ENCODE measurements at regions not wholly inside any gene's neighbourhood (a gene's known extent, or its start where the extent isn't known, plus 50 kb on each side); places are given as distances from the start of the nearest gene placed in this dataset.
A peak's percentile ranks its signal among the peaks of the same experiment; 100 is the strongest.
"Not testable (repeated sequence)": the region's sequence is repeated elsewhere in the genome, so short reads cannot be mapped to it uniquely, and the experiment has no call there.

DNA sequence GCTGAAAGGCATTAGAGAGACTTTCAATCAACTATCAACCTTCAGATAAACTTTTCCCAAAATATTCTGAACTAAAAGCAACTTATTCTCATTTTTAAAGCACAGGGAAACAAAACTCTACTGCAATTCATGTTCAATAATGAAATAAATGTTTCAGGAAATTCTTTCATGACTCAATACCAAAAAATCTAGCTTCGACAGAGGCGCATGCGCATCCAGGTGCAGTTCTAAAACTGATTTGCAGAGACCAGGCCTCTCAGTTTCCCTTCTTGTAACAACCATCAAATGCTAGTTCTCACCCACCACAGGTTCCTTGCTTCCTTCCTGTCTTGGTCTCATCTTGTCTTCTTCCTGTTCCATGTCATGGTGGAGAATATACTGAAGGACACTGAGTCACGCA is 55.3 kb upstream of the NRBF2 start:
- DNase-seq (ENCODE audit: low read depth) = no peak

DNA sequence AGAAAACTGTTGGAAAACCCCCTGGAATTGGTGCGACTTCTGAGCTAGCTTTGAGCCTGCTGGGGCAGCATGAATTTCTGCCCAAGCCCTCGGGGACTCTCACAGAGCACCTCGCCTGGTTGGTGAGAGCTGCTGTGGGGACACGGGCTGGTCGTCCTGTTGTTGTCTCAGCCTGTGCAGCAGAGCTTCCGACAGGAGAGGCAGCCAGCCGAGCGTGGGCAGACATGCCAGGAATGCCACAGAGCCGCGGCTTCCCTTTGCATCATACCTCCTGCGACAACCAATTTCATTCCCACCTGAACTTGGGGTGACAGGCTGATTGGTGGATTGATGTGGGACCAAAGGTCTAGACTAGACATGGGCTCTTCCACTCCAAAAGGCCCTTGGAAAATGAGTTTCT is 60.2 kb upstream of the NRBF2 start:
- DNase-seq (ENCODE audit: low read depth) = no peak

DNA sequence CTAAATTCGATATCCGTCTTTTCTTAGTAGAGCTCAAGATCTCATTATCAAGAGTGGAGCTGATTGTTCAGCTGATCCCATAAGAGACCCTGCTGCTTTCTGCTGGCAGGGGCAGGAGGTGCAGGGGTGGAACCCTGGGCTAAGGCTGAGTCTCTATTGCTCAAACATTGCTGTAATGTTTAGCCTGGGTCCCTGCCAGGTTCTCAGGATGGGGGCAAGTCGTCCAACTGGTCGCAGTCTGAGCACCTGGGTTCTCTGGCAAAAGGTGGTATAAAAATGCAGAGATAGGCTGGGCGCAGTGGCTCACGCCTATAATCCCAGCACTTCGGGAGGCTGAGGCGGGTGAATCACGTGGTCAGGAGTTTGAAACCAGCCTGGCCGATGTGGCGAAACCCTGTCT is 62.0 kb upstream of the NRBF2 start:
- DNase-seq (ENCODE audit: low read depth) = no peak

DNA sequence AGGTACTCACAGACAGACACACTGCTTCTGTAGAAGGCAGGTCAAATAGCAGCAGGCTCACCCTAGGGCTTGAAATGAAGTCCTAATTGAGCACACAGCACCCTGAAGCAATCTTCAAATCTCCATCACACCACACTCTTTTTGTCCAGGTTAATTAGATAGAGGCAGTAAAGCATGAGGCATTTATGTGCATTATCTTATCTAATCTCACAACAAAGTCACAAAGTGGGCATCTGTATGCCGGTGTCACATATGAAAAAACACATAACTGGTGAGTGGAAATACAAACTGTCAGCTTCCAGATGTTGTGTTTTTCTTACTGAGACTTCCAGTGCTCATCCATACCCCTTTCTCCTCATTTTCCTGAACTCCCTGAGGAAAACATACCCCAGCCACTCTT is 63.8 kb upstream of the NRBF2 start:
- DNase-seq (ENCODE audit: low read depth) = no peak

DNA sequence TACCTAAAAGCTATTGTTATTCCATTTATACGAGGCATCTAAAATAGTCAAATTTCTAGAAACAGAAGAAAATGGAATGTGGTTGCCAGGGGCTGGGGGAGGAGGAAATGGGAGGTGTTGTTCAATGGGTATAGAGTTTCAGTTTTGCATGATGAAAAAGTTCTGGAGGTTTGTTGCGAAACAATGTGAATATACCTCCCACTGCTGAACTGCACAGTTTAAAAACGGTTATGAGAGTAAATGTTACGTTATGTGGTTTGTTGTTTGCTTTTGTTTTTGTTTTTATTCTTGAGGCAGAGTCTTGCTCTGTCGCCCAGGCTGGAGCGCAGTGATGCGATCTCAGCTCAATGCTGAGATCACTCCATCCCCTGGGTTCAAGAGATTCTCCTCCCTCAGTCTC is 64.9 kb upstream of the NRBF2 start:
- peak; percentile 30 for DNase-seq (ENCODE audit: low read depth)

DNA sequence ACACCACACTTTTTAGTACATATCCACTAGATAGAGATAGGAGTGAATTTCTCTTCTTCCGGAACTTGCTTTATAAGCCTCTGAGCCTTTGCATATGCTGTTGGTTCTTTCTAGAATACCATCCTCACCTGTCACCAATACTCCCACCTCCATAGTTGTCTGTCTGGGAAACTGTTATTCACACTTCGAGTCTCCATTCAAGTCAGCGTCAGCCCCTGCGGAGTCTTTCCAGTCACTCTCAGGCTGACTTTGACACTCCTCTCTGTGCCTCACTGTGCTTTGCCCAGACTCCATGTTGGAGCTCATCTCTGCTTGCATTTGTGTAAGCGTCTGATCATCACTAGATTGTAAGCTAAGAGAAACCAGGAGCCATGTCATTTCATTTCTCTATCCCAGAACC is 66.5 kb upstream of the NRBF2 start:
- DNase-seq (ENCODE audit: low read depth) = no peak

DNA sequence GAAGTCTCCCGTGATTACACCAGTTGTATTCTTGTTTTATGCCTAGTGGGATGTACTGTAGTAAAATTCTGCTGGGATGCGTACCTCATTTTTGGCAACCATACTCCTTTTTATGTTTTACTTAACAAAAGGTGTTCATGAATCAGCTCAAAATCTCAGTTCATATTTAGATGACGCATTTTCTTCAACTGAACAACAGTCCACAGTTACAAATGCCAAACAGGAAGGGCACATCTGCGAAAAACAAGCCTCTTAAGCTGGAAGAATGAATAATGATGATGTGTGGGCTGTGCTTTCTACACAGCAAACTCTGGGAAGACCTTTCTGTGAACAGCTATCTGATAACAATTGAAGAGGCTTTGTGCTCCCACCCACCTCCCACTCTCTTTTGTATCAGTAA is 68.4 kb upstream of the NRBF2 start:
- DNase-seq (ENCODE audit: low read depth) = peak; percentile 6

DNA sequence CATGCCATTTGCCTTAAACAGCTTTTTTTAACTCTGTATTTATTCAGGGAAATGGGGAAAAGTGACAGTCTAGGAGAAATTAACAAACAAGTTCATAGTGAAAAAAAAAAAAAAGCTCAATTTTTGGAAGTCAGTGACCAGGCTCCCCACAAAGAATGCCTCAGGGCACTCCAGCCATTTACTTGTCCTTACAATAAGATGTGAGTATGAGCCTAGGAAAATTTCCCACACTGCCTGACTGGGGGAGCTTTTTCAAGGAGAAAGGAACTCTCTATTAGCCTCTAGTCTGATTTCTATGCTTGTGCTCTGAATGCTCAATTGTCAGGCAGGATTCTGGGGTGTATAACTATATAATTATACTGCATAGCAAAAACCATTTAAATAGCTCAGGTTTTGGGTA is 74.9 kb upstream of the NRBF2 start:
- DNase-seq (ENCODE audit: low read depth) = no peak

DNA sequence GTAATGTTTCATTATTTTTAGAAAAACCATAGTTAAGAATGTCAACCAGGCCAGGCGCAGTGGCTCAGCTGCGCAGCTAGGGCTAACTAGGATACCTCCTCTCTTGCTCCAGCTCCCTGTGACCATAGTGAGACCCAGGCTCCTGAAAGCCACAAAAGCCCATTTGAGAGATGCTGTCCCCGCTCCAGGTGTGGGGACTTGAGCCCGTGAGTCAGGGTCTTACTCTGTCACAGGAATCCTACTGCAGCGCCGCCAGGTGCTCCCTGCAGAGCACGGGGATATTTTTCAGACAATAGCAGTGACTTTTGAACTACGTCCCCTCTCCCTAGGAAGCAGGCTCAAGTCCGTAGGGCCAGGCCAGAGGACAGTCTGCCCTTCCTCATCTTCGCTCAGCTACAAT is 75.6 kb upstream of the NRBF2 start:
- DNase-seq (ENCODE audit: low read depth) = no peak

DNA sequence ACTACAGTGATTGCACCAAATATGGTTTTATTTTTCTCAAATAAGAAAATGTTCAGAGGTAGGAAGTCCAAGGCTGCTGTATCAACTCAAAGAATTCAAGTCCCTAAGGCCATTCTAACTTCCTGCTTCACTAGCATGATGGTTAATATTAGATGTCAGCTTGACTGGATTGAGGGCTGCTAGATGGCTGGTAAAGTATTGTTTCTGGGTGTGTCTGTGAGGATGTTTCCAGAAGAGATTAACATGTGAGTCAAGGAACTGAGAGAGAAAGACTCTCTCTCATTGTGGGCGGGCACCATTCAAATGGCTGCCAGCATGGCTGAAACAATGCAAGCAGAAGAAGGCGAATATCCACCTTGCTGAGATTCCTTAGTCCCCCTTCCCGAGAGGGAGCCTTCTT is 77.4 kb upstream of the NRBF2 start:
- DNase-seq (ENCODE audit: low read depth) = no peak

DNA sequence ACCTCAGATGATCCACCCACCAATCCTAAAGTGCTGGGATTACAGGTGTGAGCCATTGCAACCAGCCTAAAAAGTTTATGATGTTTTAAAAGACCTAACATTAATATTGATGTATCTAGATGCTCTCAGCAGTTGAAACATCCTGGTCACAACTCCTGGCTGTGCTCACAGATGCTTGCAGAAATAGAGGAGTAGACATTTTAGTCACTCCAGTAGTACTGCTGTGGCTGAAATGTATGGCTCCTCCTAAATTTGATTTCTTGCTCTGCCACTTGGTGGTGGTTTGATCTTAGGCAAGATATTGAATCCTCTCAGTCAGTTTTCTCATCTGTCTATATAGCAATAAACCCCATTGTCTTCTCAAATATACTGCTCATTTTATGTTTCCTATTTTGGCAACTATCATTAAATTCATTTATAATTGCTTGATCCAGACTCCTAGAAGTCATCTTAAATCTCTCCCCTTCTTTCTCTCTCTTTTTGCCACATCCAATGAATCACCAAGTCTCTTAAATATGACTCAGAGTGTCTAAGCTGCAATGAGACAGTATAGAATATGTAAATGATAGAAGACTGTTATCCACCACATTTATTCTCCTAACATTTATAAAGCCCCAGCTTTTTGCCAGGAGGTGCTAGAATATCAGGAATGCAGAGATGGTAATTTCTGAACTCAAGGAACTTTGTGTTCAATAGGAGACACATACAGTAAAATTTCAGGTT is 78.1 kb upstream of the NRBF2 start:
- no peak for DNase-seq (ENCODE audit: low read depth)

DNA sequence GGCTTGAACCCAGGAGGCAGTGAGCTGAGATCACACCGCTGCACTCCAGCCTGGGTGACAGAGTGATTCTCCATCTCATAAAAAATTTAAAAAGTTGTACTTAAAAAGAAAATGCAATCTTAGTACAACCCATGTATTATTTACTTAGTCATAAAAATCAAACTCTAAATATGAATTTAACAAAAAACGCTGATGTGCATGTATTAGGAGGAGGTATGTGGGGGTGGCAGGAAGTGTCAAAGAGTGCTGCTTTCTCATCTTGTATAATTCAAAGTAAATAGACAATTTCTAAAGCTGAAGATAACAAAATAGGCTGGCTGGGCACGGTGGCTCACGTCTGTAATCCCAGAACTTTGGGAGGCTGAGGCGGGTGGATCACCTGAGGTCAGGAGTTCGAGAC is 81.0 kb upstream of the NRBF2 start:
- DNase-seq (ENCODE audit: low read depth) = no peak

DNA sequence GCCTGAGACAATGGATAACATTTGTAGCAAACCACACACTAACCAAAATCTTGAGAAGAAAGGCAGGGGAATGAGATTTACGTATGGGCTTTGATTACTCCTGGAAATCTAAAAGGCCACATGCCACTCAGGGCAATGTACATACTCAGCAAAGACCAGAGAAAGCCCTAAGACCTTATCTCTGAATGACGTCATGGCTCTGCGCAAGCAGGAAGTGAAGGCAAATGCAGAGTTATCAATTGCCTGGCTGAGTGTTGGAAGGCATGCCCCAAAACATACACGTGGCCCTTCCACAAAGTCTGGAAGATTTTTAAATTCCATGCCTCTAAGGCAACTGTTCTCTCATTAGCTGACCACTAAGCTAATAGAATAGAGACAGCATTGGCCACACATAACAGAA is 90.9 kb upstream of the NRBF2 start:
- peak; percentile 7 for DNase-seq (ENCODE audit: low read depth)

DNA sequence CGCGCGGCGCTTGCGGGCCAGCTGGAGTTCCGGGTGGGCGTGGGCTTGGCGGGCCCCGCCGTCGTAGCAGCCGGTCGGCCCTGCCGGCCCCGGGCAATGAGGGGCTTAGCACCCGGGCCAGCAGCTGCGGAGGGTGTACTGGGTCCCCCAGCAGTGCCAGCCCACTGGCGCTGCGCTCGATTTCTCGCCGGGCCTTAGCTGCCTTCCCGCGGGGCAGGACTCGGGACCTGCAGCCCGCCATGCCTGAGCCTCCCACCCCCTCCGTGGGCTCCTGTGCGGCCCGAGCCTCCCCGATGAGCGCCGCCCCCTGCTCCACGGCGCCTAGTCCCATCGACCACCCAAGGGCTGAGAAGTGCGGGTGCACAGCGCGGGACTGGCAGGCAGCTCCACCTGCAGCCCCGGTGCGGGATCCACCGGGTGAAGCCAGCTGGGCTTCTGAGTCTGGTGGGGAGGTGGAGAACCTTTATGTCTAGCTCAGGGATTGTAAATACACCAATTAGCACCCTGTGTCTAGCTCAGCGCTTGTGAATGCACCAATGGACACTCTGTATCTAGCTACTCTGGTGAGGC is 99.4 kb upstream of the NRBF2 start:
- DNase-seq (ENCODE audit: low read depth) = not testable (repeated sequence)

DNA sequence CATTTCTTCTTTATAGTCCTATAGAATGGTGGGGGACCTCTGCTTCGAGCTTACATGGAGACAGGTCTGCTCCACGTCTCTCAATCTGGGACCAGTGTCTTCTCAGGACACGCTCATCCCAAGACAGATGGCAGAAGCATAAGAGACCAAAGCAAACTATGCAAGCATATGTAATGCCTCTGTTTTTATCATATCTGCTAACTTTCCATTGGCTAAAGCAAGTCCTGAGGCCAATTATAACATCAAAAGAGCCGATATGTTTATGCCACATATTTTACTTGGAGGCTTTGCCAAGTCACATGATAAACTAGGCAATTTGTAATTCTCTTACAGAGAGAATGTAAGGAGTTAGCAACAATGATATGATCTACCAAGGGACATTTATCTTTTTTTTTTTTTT is 102.6 kb upstream of the NRBF2 start:
- DNase-seq (ENCODE audit: low read depth) = no peak

DNA sequence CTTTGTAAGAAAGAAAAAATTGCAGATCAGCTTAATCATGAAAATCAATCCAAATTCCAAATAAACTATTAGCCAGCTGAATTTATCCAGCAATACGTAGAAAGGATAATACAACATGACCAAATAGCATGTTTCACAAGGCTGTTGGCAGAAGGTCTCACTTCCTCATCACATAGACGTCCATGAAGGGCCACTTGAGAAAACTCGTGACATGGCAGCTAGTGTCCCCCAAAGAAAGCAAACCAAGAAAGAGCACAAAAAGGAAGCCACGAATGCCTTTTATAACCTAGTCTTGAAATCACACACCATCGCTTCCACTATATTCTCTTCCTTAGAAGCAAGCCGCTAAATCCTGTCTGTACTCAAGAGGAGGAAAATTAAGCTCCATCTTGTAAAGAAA is 105.6 kb upstream of the NRBF2 start:
- no peak for DNase-seq (ENCODE audit: low read depth)

DNA sequence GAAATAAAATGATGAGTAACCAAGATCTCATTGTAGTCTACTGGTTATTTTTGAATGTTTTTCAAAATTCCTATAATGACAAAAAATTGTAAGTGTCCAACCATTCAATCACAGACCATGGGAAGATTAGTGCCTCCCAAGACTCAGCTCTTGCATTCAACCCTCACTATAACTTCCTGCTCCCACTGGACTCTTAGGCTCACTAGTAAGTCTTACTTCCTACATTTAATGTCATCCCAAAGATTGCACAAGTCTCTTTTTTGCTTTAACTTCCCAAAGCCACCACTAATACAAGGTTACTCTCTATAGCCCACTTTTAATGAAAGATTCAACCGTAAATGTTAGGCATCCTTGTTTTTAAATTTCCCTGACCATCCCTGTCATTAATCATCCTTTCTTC is 111.9 kb upstream of the NRBF2 start:
- DNase-seq (ENCODE audit: low read depth) = no peak

DNA sequence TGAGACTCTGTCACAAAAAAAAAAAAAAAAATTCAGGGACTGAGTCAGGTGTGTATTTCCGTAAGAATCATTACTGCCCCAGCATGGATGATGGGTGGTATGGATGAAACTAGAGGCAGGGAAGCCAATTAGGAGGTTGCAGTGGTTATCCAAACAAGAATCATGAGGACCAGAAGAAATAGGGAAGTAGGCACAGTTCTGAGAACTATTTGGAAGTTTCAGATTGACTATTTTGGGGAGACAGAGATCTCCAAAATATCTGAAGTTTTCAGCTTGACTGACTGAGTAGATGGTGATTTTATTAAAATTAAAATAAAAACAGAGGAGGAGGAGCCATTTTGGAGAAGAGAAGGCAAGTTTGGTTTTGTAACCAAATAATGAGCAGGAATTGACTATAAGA is 119.4 kb upstream of the NRBF2 start:
- no peak for DNase-seq (ENCODE audit: low read depth)

DNA sequence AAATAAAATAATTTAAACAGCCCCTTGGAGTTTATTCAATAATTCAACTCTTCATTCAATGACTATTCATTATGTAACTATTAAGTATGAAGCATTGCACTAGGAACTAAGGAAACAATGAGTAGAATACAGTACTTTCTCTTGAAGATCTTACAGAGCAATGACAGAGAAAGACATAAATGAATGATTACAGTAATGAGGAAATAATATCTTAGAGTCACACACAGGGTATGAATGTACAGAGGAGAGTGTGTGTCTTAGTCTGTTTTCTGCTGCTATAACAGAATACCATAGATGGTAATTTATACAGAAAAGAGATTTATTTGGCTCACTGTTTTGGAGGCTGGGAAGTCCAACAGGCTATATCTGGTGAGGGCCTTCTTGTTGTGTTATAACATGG is 120.5 kb upstream of the NRBF2 start:
- no peak for DNase-seq (ENCODE audit: low read depth)

DNA sequence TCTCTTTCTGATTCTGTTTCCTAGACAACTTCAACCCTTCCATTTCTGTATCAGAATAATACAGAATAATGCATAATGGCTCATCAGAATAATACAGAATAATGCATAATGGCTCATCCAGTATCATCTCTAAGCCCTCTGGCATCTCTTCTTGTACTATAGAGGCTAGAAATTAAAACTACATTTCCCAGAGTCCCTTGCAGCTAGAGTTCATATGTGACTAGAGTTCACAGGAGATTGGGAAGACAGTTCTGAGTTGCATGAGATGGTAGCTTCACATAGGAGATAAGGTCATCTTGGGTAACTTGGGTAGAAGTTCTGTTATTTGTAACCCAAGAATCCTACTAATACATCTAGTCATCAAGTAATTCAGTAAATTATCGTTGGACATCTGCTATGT is 122.9 kb upstream of the NRBF2 start:
- DNase-seq (ENCODE audit: low read depth) = no peak

DNA sequence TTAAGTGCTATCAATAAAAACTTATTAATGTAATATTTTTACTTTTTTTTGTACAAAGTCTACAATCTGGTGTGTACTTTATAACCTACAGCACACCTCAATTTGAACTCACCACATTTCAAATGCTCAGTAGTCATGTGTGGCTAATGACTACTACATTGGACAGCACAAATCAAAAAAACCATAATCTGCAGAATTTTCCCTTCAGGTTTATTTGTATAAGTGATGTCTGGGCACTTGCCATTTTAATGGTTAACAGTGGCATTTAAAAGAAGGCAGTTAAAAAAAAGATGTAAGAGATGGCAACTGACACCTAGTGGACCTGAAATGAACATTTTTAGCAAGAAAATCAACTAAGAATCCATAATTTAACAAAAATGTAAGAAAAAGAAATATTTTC is 124.6 kb upstream of the NRBF2 start:
- no peak for DNase-seq (ENCODE audit: low read depth)

DNA sequence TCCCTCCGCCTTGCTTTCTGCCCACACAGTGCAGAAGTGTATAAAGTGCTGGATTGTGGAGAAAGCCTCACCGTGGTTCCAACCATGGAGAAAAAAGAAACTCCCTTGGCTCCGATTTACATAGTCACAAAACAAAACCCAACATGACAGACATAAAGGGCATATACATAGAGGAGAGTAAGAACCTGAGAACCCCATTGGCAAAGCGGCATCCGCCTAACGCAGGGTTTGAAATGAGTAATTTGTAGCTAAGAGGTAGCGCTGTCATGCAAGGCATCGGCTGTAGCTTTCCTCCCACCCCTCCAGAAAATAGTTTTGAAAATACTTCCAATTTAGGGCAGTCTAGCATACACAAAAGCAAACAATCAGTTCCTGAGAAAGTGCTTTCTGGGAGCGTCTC is 126.0 kb upstream of the NRBF2 start:
- DNase-seq (ENCODE audit: low read depth) = no peak

DNA sequence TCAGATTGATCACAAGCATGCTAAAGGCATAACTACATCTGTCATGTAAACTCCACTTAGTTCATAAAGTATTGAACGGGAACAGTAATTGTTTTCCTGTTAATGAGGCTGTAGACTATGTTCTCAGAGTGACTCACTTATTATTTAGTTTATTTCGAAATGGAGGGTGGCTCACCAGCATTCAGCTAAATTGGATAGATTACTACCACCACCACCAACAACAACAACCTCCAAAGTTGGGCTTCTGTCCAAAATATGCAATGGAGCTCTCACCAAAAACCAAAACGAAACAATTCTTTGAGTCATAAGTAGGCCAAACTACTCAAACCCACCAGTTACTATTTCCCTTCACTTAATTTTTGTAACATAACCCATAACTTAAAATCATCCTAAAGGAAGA is 127.9 kb upstream of the NRBF2 start:
- peak; percentile 73 for DNase-seq (ENCODE audit: low read depth)

DNA sequence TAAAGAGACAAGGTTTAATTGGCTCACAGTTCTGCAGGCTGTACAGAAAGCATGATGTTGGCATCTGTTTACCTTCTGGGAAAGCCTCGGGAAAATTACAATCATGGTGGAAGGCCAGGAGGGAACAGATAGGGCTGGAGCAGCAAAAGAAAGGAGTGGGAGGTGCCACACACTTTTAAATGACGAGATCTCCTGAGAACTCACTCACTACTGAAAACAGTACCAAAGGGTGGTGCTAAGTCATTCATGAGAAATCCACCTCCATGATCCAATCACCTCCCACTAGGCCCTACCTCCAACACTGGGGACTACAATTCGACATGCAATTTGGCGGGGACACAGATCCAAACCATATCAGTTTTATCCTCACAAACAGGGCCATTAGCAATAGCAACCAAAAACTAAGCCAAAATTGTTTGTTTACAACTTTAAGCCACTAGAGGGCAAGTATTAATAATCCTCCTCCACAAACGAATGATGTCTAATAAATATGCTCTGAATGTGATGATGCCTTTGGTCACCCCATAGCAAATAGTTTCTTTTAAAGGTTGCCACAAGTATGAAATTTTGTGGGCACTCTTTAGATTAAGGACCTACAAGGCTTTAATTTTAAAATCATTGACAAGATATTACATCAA is 129.2 kb upstream of the NRBF2 start:
- DNase-seq (ENCODE audit: low read depth) = no peak
